ENCODE measurements at regions not wholly inside any gene's neighbourhood (a gene's known extent, or its start where the extent isn't known, plus 50 kb on each side); places are given as distances from the start of the nearest gene placed in this dataset.

- DNase-seq = no peak
Observed at GRCh38 chr20:59437601-59438031, 137.2 kb downstream of the EDN3 start.

- no peak for DNase-seq
Observed at GRCh38 chr20:59438201-59438600, 137.8 kb downstream of the EDN3 start.

DNA sequence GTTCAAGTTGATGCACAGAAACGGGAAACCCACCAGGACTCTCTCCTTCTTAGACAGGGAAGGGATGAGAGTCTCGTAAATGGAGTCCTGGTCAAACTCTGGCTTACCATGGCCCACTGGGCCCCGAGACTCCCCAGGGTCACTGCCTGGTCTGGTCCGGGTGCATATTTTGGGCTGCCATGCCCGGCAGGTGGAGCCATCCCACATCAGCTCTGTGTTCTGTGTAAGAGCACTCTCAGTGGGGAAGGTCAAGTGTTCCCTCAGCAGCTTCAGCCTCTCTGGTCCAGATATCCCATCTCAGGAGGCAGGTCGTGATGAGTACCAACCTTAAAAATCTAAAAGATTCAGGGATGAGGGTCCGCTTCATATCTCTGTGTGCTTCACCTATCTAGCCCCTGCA lies 138.8 kb downstream of the EDN3 start:
- DNase-seq = no peak

DNA sequence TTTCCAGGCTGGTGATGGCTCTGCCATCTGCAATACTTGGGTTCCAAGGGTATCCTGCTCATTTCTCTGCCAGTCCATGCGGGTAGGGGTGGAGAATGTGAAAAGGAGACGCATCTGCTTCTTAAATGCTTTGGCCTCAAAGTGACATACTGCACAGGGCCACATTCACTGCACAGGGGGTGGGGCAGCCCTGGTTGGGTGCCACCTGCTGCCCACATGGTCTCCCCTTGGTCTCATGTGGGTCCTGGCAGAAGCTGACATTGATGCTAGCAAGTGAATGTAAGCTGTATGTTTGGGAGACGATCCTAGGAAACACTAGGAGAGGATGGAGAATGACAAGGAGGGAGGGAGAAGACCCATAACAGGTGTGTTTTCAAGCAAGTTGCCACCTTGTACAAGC lies 140.9 kb downstream of the EDN3 start:
- no peak for DNase-seq

DNA sequence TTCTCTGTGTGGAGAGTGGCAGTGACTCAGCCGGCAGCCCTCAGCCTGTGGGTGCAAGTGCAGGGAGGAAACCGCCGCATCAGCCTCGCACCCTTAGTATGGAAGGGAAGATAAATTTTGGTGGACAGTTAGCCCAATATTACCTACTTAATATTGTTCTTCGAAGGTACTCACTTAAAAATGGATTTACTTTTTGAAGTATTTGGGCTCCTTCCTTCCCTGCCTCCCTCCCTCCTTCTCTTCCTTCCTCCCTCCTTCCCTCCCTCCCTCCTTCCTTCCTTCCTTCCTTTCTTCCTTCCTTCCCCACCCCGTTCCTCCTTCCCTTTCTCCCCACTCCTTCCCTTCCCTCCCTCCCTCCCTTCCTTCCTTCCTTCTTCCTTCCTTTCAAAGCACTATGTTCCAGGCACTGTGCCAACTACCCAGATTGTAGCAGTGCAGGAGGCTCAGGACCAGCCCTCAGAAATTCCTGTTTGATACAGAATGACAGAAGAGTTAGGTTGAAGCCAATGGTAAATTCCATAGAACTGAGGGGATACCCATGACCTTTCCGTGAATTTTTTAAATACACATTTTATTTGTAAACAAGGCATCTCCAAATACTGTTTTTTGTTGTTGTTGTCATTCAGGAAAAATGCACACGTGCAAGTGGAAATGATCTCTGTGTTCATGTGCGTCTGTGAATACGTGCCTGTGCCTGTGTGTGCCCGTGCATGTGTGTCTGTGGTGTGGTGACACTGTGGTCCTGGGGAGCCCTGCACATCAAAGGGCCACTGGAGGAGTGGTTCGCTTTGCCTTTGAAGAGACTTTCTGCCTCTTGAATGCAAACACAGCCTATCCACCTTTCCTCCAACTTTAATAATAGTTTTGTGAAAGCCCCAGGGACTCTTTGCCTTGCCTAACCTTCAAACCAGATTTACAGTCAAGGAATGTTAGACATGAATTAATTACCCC lies 141.7 kb downstream of the EDN3 start:
- peak; percentile 35 for DNase-seq

GRCh38 chr20:59443550-59443949 lies 143.1 kb downstream of the EDN3 start:
- DNase-seq = peak; percentile 60

DNA sequence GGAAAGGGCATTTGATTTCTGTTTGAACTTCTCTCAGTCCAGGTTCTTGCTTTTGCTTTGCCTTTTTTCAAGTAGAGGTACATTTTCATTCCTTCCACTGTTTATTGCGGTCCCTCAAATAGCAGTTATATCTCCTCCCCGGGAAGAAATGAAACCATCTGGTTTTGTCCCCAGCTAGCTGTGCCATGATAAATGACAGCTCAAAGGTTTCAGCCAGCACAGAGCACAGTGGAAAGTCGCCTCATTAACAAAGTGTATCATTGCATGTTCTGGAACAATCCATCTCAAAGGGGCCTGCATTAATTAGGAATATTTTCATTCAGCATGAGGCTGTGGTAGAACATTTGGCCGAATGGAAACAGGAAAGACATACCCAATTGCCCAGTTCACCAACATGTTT lies 146.0 kb downstream of the EDN3 start:
- DNase-seq = no peak

- DNase-seq = peak; percentile 37
Observed at GRCh38 chr20:59448196-59448595, 147.8 kb downstream of the EDN3 start.

- peak; percentile 59 for DNase-seq
Observed at GRCh38 chr20:59448851-59449444, 148.5 kb downstream of the EDN3 start.

DNA sequence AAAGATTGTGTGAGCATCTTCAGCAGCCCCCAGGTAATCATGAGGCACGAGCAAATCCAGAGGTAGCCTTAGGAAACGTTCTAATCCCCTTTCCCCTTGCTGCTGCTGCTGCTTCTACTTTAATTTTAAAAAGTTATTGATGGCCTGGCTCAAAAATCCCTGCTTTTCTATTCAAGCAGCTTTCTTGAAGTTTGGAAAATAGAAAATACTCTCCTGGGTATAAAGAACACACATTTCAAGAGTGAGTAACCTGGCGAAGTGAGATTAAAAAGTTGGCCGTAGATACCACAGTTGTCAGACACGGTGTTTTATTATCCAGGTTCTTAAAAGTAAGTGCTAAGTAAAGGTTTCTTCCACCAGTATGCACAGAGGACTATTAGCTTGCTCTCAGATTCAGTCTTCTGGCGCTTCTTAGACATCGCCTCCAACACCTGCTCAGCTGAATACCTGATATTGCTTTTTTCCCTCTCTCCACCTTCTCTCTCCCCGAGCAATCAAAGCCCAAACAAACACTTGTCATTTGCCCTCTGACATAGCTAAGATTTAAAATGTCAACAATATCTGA lies 150.7 kb downstream of the EDN3 start:
- no peak for DNase-seq

- DNase-seq = no peak
Observed at GRCh38 chr20:59451641-59452040, 151.2 kb downstream of the EDN3 start.

GRCh38 chr20:59452856-59453255 lies 151.5 kb upstream of the PHACTR3 start:
- DNase-seq = no peak

DNA sequence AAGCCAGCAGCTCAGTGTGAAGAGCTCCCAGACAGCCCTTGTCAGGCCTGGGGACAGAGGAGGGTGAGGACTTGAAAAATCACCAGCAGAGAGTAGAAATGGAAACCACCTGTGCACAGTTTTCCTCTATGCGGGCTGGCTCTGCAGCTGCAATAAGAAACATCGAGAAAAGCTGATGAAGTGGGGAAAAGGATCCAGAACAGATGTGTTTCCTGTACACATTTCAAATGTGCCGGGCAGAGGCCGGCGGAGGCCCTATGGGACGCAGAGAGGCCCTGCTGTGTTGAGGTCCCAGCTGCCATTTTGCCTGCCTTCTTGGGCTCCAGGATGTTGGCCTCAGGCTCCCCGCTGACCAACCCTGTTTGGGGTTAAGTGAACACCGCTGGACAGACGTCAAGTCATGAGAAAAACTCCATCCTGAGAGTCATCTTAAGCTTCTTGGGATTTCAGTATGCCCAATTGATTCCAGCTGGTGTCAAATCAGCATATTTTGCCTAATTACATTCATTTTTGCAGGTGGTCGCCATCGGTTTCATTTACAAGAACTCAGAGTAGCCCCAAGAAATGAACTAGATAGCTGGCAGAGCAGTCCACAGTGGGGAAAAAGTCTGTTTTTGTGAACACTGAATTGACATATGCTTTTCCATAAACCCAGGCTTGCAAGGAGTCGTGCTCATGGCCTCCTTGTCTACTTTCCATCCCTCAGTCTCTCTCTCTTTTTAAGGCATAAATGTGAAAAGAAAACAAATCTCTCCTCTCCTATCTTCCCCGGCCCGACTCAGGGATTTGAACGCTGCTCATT lies 150.4 kb upstream of the PHACTR3 start:
- no peak for DNase-seq

DNA sequence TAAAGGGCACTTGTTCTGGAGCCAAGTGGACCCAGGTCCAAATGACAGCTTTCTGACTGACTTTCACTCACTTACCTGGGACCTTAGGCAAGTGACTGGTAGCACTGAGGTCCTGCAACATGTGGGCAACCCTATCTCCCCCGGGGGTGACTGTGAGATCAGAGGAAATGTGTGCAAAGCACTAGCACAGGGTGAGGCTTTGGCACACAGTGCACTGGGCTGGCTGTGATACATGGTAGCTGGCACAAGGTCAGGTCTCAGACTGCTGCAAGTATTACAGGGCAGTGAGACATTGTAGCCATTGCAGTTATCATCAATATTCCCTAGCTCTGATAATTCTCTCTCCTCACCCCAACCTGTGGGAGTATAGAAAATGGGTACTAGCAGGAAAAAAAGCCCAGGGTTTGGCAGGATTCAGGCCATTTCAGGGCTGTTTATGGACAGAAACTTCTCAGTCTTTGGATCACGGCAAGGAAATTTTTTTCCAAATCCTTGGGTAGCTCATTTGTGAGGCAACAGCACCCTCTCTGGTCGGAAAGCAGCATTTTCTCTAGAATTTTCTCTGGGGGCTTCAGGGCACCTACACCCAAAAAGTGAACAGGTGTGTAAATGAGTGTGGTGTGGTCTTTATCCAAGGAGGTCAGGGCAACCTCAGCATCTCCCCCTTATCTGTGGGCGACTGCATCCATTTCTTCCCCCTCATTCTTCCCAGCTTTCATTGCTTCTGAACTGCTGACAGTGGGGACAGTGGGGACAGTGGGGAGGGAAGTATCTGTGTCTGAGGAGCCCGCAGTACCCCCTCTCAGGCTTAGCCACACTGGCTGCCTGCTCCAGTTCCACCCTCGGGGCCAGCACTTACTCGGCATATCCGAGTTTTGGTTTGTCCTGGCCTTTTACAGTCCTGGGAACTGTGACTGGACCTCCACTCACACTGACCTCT lies 148.7 kb upstream of the PHACTR3 start:
- peak; percentile 33 for DNase-seq

DNA sequence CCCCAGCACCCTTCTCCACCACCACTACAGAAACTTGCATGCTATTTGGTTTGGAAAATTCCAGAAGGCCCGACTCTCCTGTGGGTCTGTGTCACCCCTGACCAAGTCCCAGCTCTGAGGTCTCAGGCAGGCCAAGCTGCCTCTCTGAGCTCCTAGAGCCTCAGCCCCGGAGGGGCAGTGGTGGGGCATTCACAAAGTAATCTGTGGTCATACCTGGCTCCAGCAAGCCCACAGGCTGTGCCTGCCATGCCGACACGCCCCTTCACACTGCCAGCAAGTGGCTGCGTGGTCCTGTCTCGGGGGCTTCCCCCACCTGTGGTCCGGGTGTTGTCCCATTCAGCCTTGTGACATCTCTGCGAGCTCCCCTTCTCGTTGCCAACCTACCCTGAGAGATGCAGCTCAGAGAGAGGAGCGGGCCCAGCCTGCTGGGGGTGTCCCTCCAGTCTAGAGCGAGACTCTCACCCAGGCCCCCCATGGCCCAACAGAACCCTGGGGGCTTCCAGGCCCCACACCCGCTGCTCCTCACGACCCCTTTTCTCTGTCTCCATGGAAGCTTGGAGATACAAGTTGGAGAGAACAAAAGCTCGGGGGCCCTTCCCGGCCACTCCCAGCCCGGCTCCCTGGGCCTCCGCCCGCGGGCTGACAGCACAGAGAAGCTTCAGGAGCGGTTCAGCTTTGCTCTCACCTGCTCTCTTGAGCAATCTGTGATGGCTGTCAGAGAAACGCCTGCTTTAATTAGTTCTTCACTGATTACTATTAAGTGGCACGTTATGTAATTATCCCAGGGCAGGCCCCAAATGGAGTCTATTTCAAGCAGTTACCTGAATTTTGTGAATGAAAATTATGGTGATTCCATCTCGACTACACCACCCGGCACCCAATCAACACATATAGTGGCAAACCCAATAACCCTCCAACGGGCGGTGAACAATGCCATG lies 147.7 kb upstream of the PHACTR3 start:
- no peak for DNase-seq

DNA sequence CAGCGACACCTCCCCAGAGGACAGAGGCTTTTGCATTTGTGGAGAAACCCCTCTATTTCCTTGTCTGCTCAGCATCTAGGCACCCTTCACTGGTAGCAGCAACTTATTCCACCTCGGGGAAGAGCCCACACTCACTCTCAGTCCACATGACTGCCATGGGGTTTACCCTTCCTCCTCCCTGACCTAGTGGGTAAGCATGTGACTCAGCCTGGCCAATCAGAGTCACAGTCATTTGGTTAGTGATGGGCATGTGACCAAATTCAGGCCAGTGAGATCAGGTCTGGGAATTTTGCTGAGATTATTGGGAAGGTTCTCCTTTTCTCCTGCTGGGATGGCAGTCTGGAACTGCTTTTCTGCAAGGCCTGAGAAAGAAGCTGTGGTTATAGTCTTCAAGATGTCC lies 145.7 kb upstream of the PHACTR3 start:
- no peak for DNase-seq

- no peak for DNase-seq
Observed at GRCh38 chr20:59459586-59459985, 144.8 kb upstream of the PHACTR3 start.

- DNase-seq = no peak
Observed at GRCh38 chr20:59460352-59460751, 144.0 kb upstream of the PHACTR3 start.

- no peak for DNase-seq
Observed at GRCh38 chr20:59461526-59461925, 142.8 kb upstream of the PHACTR3 start.

- no peak for DNase-seq
Observed at GRCh38 chr20:59462249-59462648, 142.1 kb upstream of the PHACTR3 start.

DNA sequence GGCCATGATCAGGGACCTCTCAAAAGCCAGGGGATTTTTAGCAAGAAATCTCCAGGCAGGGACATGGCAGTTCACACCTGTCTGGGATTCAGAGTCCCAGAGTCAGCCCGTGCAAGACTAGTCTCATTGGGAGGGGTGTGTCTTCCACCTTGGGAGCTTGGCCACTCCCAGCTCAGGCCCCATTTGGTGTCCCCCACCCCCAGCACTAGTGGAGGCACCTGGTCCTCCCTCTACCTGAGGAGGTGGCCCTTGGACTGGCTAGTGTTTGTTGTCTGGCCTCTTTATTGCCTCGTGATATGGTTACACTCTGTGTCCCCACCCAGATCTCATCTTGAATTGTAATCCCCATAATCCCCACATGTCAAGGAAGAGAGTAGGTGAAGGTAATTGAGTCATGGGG lies 140.8 kb upstream of the PHACTR3 start:
- no peak for DNase-seq

All from fibroblast of skin of abdomen (primary cell).